Hepatocyte (in vitro differentiated cells): ENCODE measurements at regions not wholly inside any gene's neighbourhood (a gene's known extent, or its start where the extent isn't known, plus 50 kb on each side); places are given as distances from the start of the nearest gene placed in this dataset.

Source experiments
- DNase-seq: peaks from one replicate; pipeline ENCODE4 v3.0.0-alpha.2; 2016; ENCODE audit warnings: low spot score
- H2AFZ ChIP-seq: fragments of 200-600 bp; sonication (generic); 2 replicates; pipeline ENCODE4 v1.6.0; 2016; ENCODE audit warnings: antibody characterized with exemption, mild to moderate bottlenecking
- H3K27ac ChIP-seq: fragments of 200-600 bp; sonication (generic); 2 replicates; pipeline ENCODE4 v1.5.1; 2016; ENCODE audit warnings: mild to moderate bottlenecking
- H3K27me3 ChIP-seq: fragments of 200-600 bp; sonication (generic); 2 replicates; pipeline ENCODE4 v1.6.1; 2016
- H3K36me3 ChIP-seq: fragments of 200-600 bp; sonication (generic); replicated peaks from 2 replicates; pipeline ENCODE4 v1.5.1; 2016; ENCODE audit warnings: low read depth; ENCODE audit not compliant: insufficient read depth
- H3K4me1 ChIP-seq: fragments of 200-600 bp; sonication (generic); 2 replicates; pipeline ENCODE4 v1.5.1; 2016; ENCODE audit warnings: mild to moderate bottlenecking, moderate library complexity; ENCODE audit not compliant: insufficient read depth
- H3K4me2 ChIP-seq: fragments of 200-600 bp; sonication (generic); 2 replicates; pipeline ENCODE4 v1.6.0; 2016
- H3K4me3 ChIP-seq: fragments of 200-600 bp; sonication (generic); 2 replicates; pipeline ENCODE4 v1.5.1; 2016; ENCODE audit warnings: mild to moderate bottlenecking
- H3K79me2 ChIP-seq: fragments of 200-600 bp; sonication (generic); 2 replicates; pipeline ENCODE4 v1.6.0; 2017; ENCODE audit warnings: mild to moderate bottlenecking
- H3K9me2 ChIP-seq: fragments of 200-600 bp; sonication (generic); replicated peaks from 2 replicates; pipeline ENCODE4 v1.6.0; 2017; ENCODE audit warnings: mild to moderate bottlenecking; ENCODE audit not compliant: insufficient read depth
- H3K9me3 ChIP-seq: fragments of 200-600 bp; sonication (generic); 2 replicates; pipeline ENCODE4 v1.5.1; 2016; ENCODE audit warnings: low read depth, mild to moderate bottlenecking
- H4K20me1 ChIP-seq: fragments of 200-600 bp; sonication (generic); 2 replicates; pipeline ENCODE4 v1.6.0; 2016; ENCODE audit warnings: mild to moderate bottlenecking; ENCODE audit not compliant: insufficient read depth, poor library complexity, severe bottlenecking
- EZH2 ChIP-seq: fragments of 200-600 bp; sonication (generic); IDR thresholded peaks from 2 replicates; pipeline ENCODE4 v1.6.1; 2016; ENCODE audit warnings: antibody characterized with exemption, mild to moderate bottlenecking, borderline replicate concordance
- EZH2phosphoT487 ChIP-seq: fragments of 200-600 bp; sonication (generic); IDR thresholded peaks from one replicate; pipeline ENCODE4 v1.6.1; 2018; ENCODE audit warnings: antibody characterized with exemption, mild to moderate bottlenecking, low read depth, moderate library complexity; ENCODE audit not compliant: unreplicated experiment, severe bottlenecking
- WGBS: methylation state at CpG from one replicate; pipeline ENCODE4 v1.1.6; 2016; ENCODE audit warnings: low lambda C conversion rate; ENCODE audit errors: missing lambda C conversion rate; 5-methylcytosine and 5-hydroxymethylcytosine counted together
- TF ChIP-seq, protein P1 (sequence below): fragments of 200-600 bp; sonication (generic); IDR thresholded peaks from 2 replicates; pipeline ENCODE4 v1.5.1; 2016; ENCODE audit warnings: antibody characterized with exemption, mild to moderate bottlenecking; ENCODE audit not compliant: poor library complexity

DNA sequence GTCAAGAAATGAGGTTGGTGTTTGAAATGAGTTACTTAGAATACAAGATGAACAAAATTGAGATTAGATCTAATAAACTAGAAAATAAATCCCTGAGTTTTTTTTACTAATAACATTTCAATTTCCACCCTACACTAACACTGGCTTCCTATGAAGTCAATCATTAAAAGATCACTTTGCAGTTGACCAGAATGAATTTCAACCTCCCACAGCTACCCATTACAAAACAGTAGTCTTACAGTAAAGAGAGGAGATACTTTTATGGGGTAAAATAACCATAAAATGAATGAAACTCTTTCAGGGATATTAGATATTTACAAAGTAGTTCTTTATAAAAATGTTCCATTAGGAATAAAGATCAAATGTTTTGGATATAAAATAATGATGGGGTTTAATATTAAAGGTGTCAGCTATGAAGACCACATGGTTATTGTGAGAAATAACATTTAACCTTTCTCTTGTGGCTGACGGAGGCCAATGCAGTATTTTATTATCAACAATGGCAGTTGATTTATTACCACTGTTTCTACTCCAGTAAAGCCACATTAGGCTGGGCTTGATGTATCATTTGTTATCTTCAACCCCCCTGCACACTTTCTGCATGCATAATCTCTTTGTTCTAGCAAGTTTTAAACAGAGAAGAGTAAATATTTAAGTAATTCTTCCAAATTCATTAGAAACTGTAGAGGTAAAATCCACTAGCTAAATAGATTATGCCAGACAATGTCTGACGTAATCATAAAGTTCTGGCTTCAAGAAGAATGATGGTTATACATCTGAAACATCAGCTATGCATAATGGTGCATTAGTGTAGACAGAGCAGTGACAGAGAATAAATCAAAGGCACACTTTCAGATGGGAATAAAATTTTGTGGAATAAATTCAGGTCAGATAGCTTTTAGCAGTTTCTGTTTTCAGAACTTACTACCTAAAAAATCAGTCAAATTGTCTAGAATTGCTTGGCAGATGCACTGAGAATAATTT lies 516.6 kb downstream of the PCDH18 start:
- 34% methylated on average over 2 of the region's 2 CpGs for WGBS

DNA sequence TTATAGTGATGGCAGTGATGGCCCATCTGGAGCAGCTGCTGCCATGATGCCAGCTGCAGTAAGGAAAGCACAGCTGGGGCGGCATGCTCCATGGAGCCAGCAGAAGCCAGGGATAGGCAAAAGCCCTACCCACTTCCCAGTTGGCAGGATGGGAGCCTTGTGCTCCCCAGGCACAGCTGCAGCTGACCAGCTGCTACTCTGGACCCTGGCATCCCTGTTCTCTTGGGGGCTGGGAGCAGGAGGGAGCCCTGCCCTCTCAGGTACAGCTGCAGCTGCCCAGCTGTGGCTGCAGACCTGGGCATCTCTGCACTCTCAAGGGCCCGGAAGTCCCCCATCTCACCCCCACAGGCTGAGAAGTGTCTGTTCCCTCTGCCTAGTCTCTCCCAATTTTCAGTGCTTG lies 531.9 kb downstream of the PCDH18 start:
- no peaks in the 10 kb centered on the region for H4K20me1 ChIP-seq
- no peak for DNase-seq
- no peak overlapping the region for H2AFZ ChIP-seq

More for the DNA sequence above, 516.6 kb downstream of the PCDH18 start:
- Histone ChIP-seq H3K4me3 (no peak overlapping the region), H4K20me1 (no peaks in the 10 kb centered on the region), H3K4me2 (no peak overlapping the region), H3K9me3 (no peaks in the 10 kb centered on the region), H3K9me2 (no peaks in the 10 kb centered on the region), H3K4me1 (no peaks in the 10 kb centered on the region), H3K36me3 (no peaks in the 10 kb centered on the region), H3K79me2 (no peaks in the 10 kb centered on the region), H3K27me3 (no peaks in the 10 kb centered on the region), H2AFZ (no peak overlapping the region), H3K27ac (no peak overlapping the region)
- TF ChIP-seq, protein P1, sequence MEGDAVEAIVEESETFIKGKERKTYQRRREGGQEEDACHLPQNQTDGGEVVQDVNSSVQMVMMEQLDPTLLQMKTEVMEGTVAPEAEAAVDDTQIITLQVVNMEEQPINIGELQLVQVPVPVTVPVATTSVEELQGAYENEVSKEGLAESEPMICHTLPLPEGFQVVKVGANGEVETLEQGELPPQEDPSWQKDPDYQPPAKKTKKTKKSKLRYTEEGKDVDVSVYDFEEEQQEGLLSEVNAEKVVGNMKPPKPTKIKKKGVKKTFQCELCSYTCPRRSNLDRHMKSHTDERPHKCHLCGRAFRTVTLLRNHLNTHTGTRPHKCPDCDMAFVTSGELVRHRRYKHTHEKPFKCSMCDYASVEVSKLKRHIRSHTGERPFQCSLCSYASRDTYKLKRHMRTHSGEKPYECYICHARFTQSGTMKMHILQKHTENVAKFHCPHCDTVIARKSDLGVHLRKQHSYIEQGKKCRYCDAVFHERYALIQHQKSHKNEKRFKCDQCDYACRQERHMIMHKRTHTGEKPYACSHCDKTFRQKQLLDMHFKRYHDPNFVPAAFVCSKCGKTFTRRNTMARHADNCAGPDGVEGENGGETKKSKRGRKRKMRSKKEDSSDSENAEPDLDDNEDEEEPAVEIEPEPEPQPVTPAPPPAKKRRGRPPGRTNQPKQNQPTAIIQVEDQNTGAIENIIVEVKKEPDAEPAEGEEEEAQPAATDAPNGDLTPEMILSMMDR: no peak
- no peak for TF ChIP-seq EZH2phosphoT487
- no peak for TF ChIP-seq EZH2
- no peak for DNase-seq

DNA sequence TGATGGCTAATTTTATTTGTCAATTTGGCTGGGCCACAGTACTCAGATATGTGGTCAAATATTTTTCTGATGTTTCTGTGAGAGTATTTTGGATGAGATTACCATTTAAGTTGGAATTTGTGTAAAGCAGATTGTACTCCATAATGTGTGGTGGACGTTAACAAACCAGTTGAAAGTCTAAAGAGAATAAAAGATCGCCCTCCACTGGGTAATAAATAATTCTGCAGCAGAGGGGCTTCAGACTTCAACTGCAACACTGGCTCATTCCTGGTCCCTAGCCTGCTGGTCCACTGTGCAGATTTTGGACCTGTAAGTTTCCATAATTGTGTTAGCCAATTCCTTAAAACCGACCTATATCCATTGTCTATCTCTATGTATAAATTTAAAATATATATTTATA lies 540.3 kb downstream of the PCDH18 start:
- Histone ChIP-seq H3K79me2 (no peaks in the 10 kb centered on the region), H3K27ac (no peak overlapping the region)
- TF ChIP-seq EZH2 (no peak), EZH2phosphoT487 (no peak)
- TF ChIP-seq, protein P1: no peak

More for the DNA sequence above, 531.9 kb downstream of the PCDH18 start:
- H3K4me1 ChIP-seq: no peaks in the 10 kb centered on the region
- TF ChIP-seq EZH2phosphoT487 (no peak), EZH2 (no peak)
- TF ChIP-seq, protein P1: no peak
- WGBS: 92% methylated on average over 2 of the region's 2 CpGs
- no peak overlapping the region for H3K27ac ChIP-seq
- H3K4me3 ChIP-seq: no peak overlapping the region
- no peaks in the 10 kb centered on the region for H3K9me2 ChIP-seq
- H3K79me2 ChIP-seq: no peaks in the 10 kb centered on the region
- H3K9me3 ChIP-seq: no peaks in the 10 kb centered on the region
- no peaks in the 10 kb centered on the region for H3K27me3 ChIP-seq
- no peaks in the 10 kb centered on the region for H3K36me3 ChIP-seq
- no peak overlapping the region for H3K4me2 ChIP-seq

More for the DNA sequence above, 540.3 kb downstream of the PCDH18 start:
- Histone ChIP-seq H3K4me2 (no peak overlapping the region), H3K4me3 (no peak overlapping the region), H2AFZ (no peak overlapping the region), H3K9me3 (no peaks in the 10 kb centered on the region), H3K27me3 (no peaks in the 10 kb centered on the region), H3K36me3 (no peaks in the 10 kb centered on the region), H3K9me2 (no peaks in the 10 kb centered on the region), H4K20me1 (no peaks in the 10 kb centered on the region), H3K4me1 (no peaks in the 10 kb centered on the region)
- 60% methylated on average over 3 of the region's 3 CpGs for WGBS
- no peak for DNase-seq
